ENCODE measurements at regions not wholly inside any gene's neighbourhood (a gene's known extent, or its start where the extent isn't known, plus 50 kb on each side); places are given as distances from the start of the nearest gene placed in this dataset.

DNA sequence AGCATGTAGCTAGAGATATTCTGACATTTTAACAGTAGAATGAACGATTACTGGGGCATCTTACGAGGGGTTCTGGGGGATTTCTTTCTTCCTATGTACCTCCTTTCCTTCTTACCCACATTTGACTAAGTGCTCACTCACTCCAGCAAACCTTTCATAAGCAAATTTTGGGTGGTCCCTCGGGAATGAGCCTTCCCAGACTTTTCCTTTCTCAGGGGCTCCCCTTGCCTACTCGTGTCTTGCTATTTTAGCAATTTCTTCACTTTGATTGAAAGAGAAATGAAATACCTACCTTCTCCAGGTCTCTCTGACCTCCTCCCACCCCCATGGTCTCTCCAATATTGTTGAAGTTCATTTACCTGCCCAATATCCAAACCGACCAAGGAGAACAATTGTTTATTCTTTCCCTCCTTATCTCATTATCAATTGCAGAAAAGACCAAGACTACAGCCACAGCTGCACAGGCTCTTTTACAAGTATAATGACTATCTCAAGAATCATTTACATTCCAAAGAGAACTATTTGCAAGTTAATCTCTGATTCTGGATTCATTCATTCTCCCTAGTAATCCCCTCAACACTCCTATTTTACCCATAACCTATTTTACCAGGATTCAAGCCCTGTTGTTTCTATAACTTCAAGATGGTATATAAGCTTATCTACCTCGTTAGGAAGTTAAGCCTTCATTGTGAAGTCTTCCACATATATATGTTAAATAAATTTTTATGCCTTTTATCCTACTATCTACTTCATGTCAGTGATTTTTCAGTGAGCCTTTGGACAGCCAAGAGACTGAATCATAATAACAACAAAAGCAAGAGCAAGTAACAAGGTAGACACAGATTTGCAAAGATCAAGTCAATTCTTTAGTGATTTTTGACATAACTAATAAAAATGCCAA is 480.6 kb downstream of the IPMK start:
- no peak for DNase-seq (ENCODE audit: low spot score)

DNA sequence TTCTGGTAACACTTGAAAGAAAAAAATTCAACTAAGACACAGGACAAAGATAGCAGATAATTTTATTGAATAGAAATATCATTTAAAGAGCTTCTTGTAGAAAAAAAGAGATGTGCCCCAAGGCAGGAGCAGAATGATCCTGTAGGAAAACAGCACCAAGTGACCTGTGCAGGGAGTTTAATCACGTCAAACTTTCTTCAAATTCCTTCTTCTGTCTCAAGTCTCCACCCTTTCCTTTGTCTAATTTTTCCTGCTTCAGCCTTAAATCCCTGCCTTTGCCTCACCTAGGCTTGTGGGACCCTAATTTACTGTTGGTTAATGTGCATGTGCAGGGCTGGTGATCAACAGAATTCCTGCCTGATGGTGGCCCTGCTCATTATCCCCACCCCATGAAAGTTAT is 481.4 kb downstream of the IPMK start:
- DNase-seq (ENCODE audit: low spot score): no peak

- DNase-seq (ENCODE audit: low spot score): no peak
Observed at GRCh38 chr10:57785546-57785945, 482.1 kb downstream of the IPMK start.

DNA sequence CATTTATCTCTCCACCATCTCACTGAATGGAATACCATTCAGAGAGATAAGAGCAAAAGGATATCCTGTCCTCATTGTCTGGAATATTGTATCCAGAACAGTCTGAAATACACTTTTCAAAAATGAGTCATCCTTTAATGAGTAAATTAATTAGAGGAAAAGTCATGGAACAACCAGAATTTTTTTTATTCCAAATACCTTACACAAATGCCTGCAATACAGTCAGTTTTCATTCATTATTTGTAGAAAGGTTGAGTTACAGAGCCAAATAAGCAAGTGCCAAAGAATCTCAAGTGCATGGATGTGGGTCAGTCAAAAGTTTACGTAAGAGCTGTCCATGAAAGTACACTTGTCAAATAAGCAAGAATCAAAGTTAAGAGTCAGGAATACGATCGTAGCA is 482.6 kb downstream of the IPMK start:
- DNase-seq (ENCODE audit: low spot score): no peak

GRCh38 chr10:57776688-57777432 is 490.8 kb downstream of the IPMK start:
- no peak for DNase-seq (ENCODE audit: low spot score)

GRCh38 chr10:57775250-57775649 is 492.4 kb downstream of the IPMK start:
- DNase-seq (ENCODE audit: low spot score): no peak

DNA sequence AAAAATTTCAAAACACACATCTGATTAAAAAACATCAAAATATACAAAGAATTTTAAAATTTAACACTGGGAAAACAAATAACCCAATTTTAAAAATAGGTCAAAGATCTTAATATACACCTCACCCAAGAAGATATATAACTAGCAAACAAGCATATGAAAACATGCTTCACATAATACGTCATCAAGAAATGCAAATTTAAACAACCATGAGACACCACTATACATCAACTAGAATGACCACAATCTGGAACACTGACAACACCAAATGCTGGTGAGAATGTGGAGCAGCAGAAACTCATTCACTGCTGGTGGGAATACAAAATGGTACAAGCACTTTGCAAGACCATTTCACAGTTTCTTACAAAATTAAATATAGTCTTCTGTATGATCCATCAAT is 498.4 kb downstream of the IPMK start:
- DNase-seq (ENCODE audit: low spot score): no peak

DNA sequence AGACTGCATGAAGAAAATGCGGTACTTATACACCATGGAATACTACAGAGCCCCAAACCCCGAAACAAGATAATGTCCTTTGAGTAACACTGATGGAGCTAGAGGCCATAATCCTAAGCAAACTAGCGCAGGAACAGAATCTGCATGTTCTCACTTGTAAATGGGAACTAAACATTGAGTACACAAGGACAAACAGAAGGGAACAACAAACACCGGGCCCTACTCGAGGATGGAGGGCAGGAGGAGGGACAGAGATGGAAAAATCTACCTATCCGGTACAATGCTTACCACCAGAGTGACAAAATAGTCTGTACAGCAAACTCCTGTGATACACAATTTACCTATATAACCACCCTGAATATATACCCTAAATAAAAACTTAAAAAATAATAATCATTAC is 507.9 kb downstream of the IPMK start:
- no peak for DNase-seq (ENCODE audit: low spot score)

DNA sequence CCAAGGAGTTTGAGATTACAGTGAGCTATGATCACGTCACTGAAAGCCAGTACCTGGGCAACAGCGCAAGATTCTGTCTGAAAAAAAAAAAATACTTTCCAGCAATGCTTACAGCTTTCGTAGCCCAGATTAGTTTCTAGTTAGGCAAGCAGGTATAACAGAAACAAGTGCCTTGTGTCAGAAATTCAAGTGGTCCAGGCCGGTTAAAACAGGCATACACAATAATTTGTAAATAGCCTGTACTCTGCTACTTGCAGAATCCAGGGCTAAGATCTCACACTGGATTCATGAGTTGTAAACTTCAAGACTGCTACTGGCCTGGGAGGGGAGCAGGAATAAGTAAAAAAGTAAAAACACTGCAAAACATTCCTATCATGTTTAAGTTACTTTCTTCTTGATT is 512.9 kb downstream of the IPMK start:
- DNase-seq (ENCODE audit: low spot score): no peak

DNA sequence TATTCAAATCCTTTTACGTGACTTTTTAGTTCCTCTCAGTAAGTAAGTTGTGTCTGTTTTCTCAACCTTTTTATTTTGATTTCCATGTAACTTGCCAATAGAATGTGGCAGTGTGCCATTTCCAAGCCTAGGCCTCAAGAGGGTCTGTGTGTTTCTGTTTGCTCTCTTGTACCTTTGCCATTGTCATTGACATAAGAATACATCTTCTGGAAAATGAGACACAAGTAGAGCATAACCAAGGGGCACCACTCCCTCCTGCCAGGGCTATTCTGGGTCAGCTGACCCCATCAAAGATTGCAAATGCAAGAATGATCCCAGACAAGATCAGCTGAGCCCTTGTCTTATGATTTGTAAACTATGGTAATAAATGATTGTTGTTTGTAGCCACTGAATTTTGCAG is 524.0 kb downstream of the IPMK start:
- DNase-seq (ENCODE audit: low spot score): no peak

DNA sequence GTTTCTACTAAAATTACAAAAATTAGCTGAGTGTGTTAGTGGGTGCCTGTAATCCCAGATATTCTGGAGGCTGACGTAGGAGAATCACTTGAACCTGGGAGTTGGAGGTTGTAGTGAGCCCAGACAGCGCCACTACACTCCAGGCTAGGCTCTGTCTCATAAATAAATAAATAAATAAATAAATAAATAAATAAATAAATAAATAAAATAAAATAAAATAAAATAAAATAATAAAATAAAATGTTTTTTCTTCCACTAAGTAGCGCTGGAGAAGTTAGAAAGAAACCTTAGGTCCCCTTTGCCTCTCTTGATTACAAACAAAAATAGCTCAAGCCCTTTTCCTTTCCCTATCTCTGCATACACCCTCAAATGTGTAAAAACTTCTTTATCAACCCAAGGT is 525.9 kb downstream of the IPMK start:
- no peak for DNase-seq (ENCODE audit: low spot score)

GRCh38 chr10:57723305-57723704 is 544.4 kb downstream of the IPMK start:
- DNase-seq (ENCODE audit: low spot score): no peak

GRCh38 chr10:57716884-57717283 is 550.8 kb downstream of the IPMK start:
- DNase-seq (ENCODE audit: low spot score): no peak

DNA sequence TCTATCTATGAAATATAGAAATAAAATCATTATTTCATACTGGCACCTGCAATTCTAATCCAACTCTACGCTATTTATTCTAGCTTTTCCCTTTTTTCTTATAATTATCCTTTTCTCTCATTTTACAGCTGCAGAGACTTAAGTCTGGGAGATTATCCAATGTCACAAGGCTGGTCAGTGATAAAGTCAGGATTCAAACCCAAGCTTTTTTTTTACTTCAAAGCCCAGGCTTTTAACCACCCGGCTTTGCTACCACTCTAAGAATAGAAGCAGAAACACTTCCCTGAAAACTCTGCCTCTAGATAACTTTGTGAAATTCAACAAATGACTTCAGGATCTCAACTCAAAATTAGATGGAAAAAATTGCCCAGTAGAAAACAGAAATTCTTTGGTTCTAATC is 552.5 kb downstream of the IPMK start:
- DNase-seq (ENCODE audit: low spot score): no peak

DNA sequence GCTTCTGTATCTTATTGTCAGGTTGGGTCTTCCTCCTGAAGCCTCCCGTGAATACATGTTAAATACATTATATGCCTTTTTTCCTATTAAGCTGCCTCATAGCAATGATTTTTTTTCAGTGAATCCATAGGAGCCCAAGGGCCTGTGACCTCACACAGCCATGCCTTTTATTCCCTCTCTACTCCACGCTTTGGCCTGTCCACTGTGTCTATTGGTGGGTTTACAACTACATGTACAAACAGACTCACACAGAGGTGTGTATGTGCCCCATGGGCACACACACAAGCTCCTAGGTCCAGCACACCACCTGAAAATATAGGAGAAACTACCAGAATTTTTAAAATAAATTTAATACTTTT is 560.4 kb downstream of the IPMK start:
- no peak for DNase-seq (ENCODE audit: low spot score)

DNA sequence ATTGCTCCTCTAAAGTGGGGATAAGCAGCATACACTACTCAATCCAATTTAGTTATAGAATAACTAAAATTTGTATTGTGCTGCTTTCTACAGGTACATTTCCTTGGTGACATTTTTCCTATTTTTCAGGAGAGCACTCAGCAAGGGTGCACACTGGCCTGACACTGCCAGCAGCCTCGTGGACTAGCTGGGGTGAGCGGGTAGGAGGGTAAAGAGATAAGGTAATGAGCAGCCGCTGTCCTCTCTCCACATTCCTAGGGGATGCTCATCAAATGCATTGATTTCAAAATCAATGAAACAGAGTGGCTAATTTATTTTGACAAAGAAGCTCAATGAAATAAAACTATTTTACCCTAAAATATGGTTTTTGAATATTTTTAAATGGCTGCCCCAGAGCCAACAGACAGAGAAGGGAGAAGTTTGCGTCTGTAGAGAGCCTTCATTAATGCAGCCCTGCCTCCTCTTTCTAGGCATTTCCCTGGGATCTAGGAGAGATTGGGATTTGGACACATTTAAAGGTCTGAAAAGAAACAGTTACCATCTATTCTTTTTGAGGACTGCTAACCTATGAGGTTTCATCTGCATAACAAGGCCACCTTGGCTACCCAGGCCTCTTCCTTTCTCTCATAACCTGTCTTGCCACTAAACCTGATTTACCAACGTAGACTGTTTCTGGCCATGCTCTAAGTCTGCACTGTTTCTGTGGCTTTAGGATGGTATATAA is 561.0 kb downstream of the IPMK start:
- no peak for DNase-seq (ENCODE audit: low spot score)

GRCh38 chr10:57706016-57706415 is 561.7 kb downstream of the IPMK start:
- DNase-seq (ENCODE audit: low spot score): no peak

DNA sequence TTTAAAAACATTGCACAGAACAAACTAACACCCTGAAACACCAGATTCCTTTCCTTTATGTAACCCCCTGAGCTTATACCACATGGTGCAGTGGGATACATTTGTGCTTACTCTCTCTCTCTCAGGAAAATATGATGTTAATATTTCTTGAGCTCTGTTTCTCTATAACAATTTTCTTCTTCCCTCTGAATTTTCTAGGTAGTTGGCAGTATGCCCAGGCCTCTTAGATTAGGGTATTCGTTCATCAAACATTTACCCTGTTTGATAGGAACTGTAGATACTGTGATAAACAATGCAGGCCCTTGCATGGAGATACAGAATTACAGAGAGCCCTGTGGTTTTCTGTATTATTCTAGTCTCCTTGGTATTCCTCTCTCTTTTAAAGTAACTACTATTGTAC is 567.8 kb downstream of the IPMK start:
- DNase-seq (ENCODE audit: low spot score): no peak

DNA sequence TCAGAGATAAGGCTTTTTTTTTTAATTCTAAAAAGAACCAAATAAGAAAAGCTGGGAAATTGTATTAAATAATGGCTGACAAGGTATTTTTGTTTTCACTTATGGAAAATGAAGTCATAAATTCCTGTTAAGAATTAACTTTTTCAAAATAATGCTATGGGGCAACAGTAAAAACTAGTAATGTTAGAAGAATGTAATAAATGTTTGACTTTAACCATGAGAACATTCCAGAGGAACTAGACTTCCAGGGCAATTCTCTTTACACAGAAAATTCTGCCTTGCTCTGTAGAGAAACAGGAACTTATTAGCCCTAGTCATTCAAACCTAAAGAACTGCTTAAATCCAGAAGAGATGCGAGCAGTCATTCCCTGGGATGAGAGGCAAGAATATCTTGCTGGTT is 571.1 kb downstream of the IPMK start:
- no peak for DNase-seq (ENCODE audit: low spot score)

DNA sequence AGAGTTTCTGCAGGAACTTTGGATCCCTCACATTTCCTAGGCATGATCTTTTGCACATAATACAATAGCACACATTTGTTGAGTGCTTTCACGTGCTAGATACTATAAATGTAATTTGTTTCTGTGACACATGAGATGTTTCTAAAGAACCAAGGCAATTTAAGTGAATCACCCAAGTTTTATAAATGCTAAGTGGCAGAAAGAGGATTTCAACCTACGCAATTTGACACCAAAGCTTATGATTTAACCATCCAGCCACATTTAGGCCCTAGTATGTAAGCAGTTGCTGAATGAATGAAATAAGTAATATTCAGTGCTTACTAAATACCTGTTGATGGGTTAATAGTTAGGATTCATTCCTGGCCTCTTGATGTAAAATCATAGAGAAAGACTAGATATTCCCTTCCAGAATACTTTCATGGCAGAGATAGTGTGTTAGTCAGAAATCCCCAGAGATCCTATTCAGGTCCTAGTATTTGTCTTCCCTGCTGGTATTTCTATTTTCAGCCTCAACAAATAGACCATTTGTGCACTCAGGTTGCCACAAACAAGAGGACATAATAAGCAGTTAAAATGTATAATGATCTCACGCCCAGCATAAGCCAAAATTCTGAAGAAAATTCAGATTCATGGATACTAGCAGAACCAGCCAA is 572.6 kb downstream of the IPMK start:
- DNase-seq (ENCODE audit: low spot score): no peak

GRCh38 chr10:57692255-57692980 is 575.3 kb downstream of the IPMK start:
- no peak for DNase-seq (ENCODE audit: low spot score)
